CD4-positive, CD25-positive, alpha-beta regulatory T cell (primary cell): ENCODE measurements at regions not wholly inside any gene's neighbourhood (a gene's known extent, or its start where the extent isn't known, plus 50 kb on each side); places are given as distances from the start of the nearest gene placed in this dataset.
A peak's percentile ranks its signal among the peaks of the same experiment; 100 is the strongest.
"Not testable (repeated sequence)": the region's sequence is repeated elsewhere in the genome, so short reads cannot be mapped to it uniquely, and the experiment has no call there.

ENCODE experiments used
- ATAC-seq, 2 donors: fragments of 150-1000 bp; cut with Tn5 transposase; one replicate each; pipeline ENCODE4 v1.10.0; 2021; ENCODE audit warnings: low read depth in 2 of 2, moderate number of reproducible peaks in 2 of 2, moderate library complexity in 1 of 2
- DNase-seq, 3 donors: peaks; one replicate each; pipeline versions ENCODE4 v3.0.0 to v3.0.0-alpha.2; 2012 to 2022; ENCODE audit warnings: mixed read lengths in 1 of 3
- H3K27ac ChIP-seq: one replicate; pipeline ENCODE4 v1.7.0; 2013; ENCODE audit warnings: mild to moderate bottlenecking, low read length; ENCODE audit not compliant: insufficient read depth, poor library complexity, severe bottlenecking
- H3K27me3 ChIP-seq: one replicate; pipeline ENCODE4 v1.7.0; 2013; ENCODE audit warnings: low read length; ENCODE audit not compliant: control insufficient read depth, insufficient read depth
- H3K36me3 ChIP-seq: one replicate; pipeline ENCODE4 v1.7.0; 2013; ENCODE audit warnings: mild to moderate bottlenecking, low read length, moderate library complexity; ENCODE audit not compliant: control insufficient read depth, insufficient read depth
- H3K4me1 ChIP-seq: 2 replicates; pipeline ENCODE4 v1.7.0; 2013; ENCODE audit warnings: mild to moderate bottlenecking, low read length; ENCODE audit not compliant: insufficient read depth, control insufficient read depth, poor library complexity, severe bottlenecking
- H3K4me3 ChIP-seq: one replicate; pipeline ENCODE4 v1.7.0; 2013; ENCODE audit warnings: low read depth, mild to moderate bottlenecking, low read length, moderate library complexity
- H3K9me3 ChIP-seq, 2 experiments: 1 replicate in 1 of 2; 2 replicates in 1 of 2; pipeline ENCODE4 v1.7.0; 2013; ENCODE audit warnings: low read length in 2 of 2, mild to moderate bottlenecking in 1 of 2, moderate library complexity in 1 of 2; ENCODE audit not compliant: control insufficient read depth in 2 of 2
- H3K27ac Mint-ChIP-seq, 3 donors: one replicate each; pipeline ENCODE4 v1.8.0; 2020 to 2022; ENCODE audit warnings: mild to moderate bottlenecking in 3 of 3, mixed read lengths in 3 of 3, moderate library complexity in 2 of 3
- H3K27me3 Mint-ChIP-seq: one replicate; pipeline ENCODE4 v1.8.0; 2022; ENCODE audit warnings: mild to moderate bottlenecking, mixed read lengths
- H3K36me3 Mint-ChIP-seq: one replicate; pipeline ENCODE4 v1.8.0; 2020; ENCODE audit warnings: mixed read lengths
- H3K4me1 Mint-ChIP-seq, 4 donors: one replicate each; pipeline ENCODE4 v1.8.0; 2020 to 2022; ENCODE audit warnings: mixed read lengths in 4 of 4, mild to moderate bottlenecking in 1 of 4
- H3K4me3 Mint-ChIP-seq, 4 donors: one replicate each; pipeline ENCODE4 v1.8.0; 2020 to 2022; ENCODE audit warnings: mild to moderate bottlenecking in 4 of 4, mixed read lengths in 4 of 4, moderate library complexity in 3 of 4
- H3K9me3 Mint-ChIP-seq, 7 donors: one replicate each; pipeline ENCODE4 v1.8.0; 2020 to 2022; ENCODE audit warnings: mixed read lengths in 7 of 7, mild to moderate bottlenecking in 3 of 7, moderate library complexity in 2 of 7

DNA sequence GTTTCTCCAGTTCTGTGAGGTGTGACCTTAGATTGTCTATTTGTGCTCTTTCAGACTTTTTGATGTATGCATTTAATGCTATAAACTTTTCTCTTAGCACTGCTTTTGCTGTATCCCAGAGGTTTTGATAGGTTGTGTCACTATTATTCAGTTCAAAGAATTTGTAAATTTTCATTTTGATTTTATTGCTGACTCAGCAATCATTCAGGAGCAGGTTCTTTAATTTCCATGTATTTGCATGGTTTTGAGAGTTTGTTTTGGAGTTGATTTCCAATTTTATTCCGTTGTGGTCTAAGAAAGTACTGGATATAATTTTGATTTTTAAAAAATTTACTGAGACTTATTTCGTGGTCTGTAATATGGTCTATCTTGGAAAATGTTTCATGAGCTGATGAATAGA, 182.7 kb downstream of the SQOR start:
- H3K27me3 ChIP-seq, H3K27ac Mint-ChIP-seq, ATAC-seq, H3K9me3 ChIP-seq, H3K27me3 Mint-ChIP-seq, H3K36me3 ChIP-seq, H3K27ac ChIP-seq, H3K36me3 Mint-ChIP-seq, H3K4me3 Mint-ChIP-seq, H3K4me3 ChIP-seq, DNase-seq, H3K4me1 ChIP-seq, H3K4me1 Mint-ChIP-seq: not testable (repeated sequence)
- peaks cover 0 to 14% (median 6%) of the 10 kb centered on the region in 7 donors for H3K9me3 Mint-ChIP-seq

DNA sequence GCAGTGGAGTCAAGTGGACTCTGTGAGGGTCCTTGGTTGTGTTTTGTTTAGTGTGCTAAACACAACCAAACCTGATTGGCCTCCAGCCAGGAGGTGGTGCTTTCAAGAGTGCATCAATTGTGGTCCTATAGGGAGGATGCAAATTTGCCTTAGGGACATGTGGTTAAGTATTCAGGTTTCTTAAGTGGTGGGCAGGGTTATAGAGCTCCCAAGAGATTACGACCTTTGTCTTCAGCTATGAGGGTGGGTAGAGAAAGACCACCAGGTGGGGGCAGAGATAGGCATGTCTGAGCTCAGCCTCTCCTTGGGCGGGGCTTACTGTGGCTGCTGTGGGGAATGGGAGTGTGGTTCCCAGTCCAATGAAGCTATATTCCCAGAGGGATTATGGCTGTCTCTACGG, 186.6 kb downstream of the SQOR start:
- H3K36me3 ChIP-seq, result no peaks in the 10 kb centered on the region
- Mint-ChIP-seq H3K9me3 (peaks cover 0 to 7% (median 4%) of the 10 kb centered on the region in 7 donors), H3K36me3 (no peaks in the 10 kb centered on the region), H3K4me1 (no peaks in the 10 kb centered on the region), H3K27me3 (peaks cover 5% of the 10 kb centered on the region), H3K27ac (no peak overlapping the region), H3K4me3 (peak overlapping the region in 1 of 4 donors; percentile 77)
- H3K9me3 ChIP-seq, result peaks cover 0 to 2% of the 10 kb centered on the region in 2 experiments
- DNase-seq (no peak), ATAC-seq (no peak)
- no peaks in the 10 kb centered on the region for H3K4me1 ChIP-seq
- H3K4me3 ChIP-seq, result no peak overlapping the region
- H3K27me3 ChIP-seq, result no peaks in the 10 kb centered on the region
- no peak overlapping the region for H3K27ac ChIP-seq

DNA sequence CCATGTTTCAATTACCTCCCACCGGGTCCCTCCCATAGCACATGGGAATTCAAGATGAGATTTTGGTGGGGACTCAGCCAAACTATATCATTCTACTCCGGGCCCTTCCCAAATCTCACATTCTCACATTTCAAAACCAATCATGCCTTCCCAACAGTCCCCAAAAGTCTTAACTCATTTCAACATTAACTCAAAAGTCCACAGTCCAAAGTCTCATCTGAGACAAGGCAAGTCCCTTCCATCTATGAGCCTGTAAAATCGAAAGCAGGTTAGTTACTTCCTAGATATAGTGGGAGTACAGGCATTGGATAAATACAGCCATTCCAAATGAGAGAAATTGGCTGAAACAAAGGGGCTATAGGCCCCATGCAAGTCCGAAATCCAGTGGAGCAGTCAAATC, 188.1 kb downstream of the SQOR start:
- not testable (repeated sequence) for H3K9me3 Mint-ChIP-seq, H3K36me3 ChIP-seq, H3K27ac ChIP-seq, H3K27me3 ChIP-seq, H3K4me3 Mint-ChIP-seq, H3K4me1 Mint-ChIP-seq, H3K9me3 ChIP-seq, H3K36me3 Mint-ChIP-seq, H3K27ac Mint-ChIP-seq, DNase-seq, H3K4me1 ChIP-seq, H3K27me3 Mint-ChIP-seq, ATAC-seq, H3K4me3 ChIP-seq

DNA sequence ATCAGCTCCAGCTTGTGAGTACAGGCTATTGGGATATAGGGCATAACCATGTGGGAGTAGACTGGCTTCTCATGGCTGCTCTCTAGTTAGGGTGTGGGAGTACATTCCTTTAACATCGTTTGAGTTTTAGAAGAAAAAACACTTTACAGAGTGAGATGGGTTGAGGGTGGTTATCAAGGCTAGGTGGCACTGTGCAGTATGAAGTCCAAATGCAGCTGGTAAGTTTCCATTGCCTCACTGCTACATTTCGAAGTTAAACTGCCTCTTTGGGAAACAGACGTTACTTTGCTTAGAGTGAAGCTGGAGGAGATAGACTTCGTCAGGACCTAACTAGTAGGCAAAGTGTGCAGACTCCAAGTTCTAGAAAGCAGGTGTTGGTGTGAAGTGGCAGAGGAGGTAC, 192.4 kb downstream of the SQOR start:
- Mint-ChIP-seq H3K9me3 (peaks cover 0 to 4% (median 3%) of the 10 kb centered on the region in 7 donors), H3K36me3 (no peaks in the 10 kb centered on the region), H3K27ac (no peak overlapping the region), H3K4me3 (no peak overlapping the region), H3K27me3 (no peaks in the 10 kb centered on the region), H3K4me1 (no peaks in the 10 kb centered on the region)
- no peak overlapping the region for H3K27ac ChIP-seq
- peaks cover 0 to 2% of the 10 kb centered on the region in 2 experiments for H3K9me3 ChIP-seq
- no peaks in the 10 kb centered on the region for H3K4me1 ChIP-seq
- H3K36me3 ChIP-seq, result no peaks in the 10 kb centered on the region
- no peaks in the 10 kb centered on the region for H3K27me3 ChIP-seq
- ATAC-seq (no peak), DNase-seq (no peak)
- H3K4me3 ChIP-seq, result no peak overlapping the region

DNA sequence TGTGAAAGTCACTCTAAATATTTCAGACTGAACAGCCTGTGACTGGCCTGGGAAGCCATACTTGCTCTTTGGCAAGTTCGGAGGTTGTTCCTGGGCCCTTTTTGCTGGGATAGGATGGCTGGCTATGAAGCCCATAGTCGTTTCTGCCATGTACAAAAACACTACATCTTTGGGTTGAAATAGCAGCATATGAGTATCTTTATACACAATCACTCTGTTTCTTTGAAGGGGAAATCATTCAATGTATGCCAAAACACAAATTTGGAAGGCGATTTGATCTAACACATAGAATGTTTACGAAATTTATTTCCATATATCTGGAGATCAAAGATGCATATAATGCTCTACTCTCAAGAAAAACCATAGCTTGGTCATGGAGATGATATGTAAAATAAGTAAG, 192.9 kb downstream of the SQOR start:
- Mint-ChIP-seq H3K4me3 (no peak overlapping the region), H3K27me3 (no peaks in the 10 kb centered on the region), H3K9me3 (peaks cover 0 to 4% (median 3%) of the 10 kb centered on the region in 7 donors), H3K36me3 (no peaks in the 10 kb centered on the region), H3K4me1 (no peaks in the 10 kb centered on the region), H3K27ac (no peak overlapping the region)
- Histone ChIP-seq H3K36me3 (no peaks in the 10 kb centered on the region), H3K4me3 (no peak overlapping the region), H3K27ac (no peak overlapping the region), H3K27me3 (no peaks in the 10 kb centered on the region), H3K4me1 (no peaks in the 10 kb centered on the region), H3K9me3 (no peaks in the 10 kb centered on the region)
- no peak for DNase-seq
- no peak for ATAC-seq

DNA sequence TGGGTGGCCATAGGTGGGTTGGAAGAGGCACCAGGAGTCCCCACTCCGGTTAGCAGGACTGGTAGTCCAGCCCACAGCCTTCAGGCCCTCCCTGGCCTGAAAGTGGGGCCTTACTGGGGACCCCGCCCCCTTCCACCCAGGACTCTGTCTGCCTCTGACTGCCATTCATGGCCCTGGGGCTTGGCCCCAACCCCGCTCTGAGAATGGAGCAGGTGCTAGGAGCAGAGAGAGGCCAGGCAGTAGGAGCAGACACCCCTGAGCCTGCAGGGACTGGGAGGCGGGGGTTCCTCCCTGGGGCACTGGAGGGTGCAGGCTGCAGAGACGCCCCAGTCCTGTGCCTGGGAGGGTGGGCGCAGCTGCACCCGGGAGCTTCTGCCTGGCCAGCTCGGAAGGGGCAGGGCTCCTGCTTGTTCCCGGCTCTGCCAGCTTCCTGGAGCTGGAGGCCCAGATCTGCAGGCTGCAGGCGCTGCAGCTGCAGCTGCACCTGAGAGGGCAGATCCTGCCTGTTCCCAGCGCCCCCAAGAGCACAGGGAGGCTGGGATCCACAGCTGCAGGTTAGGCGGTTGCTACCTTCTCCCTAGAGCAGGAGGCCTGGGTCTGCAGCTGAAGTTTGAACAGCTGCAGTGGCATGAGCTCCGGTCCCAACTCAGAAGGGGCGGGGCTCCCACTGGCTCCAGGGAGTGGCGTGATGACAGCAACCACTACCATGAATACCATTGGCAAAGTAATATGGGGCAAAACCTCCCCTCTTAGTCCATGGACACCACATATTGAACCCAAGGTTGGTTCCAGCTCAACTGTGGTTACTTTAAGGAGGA, 194.7 kb downstream of the SQOR start:
- no peaks in the 10 kb centered on the region for H3K36me3 ChIP-seq
- Mint-ChIP-seq H3K4me3 (no peak overlapping the region), H3K27me3 (no peaks in the 10 kb centered on the region), H3K9me3 (peaks cover 0 to 4% (median 2%) of the 10 kb centered on the region in 7 donors), H3K27ac (no peak overlapping the region), H3K36me3 (no peaks in the 10 kb centered on the region), H3K4me1 (no peaks in the 10 kb centered on the region)
- ATAC-seq, result no peak
- no peaks in the 10 kb centered on the region for H3K27me3 ChIP-seq
- no peak overlapping the region for H3K4me3 ChIP-seq
- no peaks in the 10 kb centered on the region for H3K4me1 ChIP-seq
- no peaks in the 10 kb centered on the region for H3K9me3 ChIP-seq
- H3K27ac ChIP-seq, result no peak overlapping the region
- no peak for DNase-seq

DNA sequence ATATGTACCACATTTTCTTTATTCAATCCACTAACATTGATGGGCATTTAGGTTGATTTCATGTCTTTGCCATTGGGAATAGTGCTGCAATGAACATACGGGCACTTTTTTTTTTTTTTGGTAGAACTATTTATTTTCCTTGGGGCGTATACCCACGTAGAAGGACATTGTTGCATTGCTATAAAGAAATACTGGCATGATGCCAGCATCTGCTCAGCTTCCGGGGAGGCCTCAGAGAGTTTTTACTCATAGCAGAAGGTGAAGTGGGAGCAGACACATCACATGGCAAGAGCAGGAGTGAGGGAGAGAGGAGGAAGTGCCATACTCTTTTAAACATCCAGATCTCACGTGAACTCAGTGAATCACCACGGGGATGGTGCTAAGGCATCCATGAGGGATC, 197.0 kb downstream of the SQOR start:
- H3K9me3 ChIP-seq, result no peaks in the 10 kb centered on the region
- ATAC-seq, result no peak
- H3K27me3 Mint-ChIP-seq, result no peaks in the 10 kb centered on the region
- peak overlapping the region in 1 of 3 donors; percentile 16 for H3K27ac Mint-ChIP-seq
- peaks cover 0 to 4% (median 0%) of the 10 kb centered on the region in 7 donors for H3K9me3 Mint-ChIP-seq
- H3K36me3 Mint-ChIP-seq, result no peaks in the 10 kb centered on the region
- no peak overlapping the region for H3K27ac ChIP-seq
- no peak for DNase-seq
- H3K4me3 Mint-ChIP-seq, result no peak overlapping the region
- no peaks in the 10 kb centered on the region for H3K36me3 ChIP-seq
- H3K27me3 ChIP-seq, result no peaks in the 10 kb centered on the region
- H3K4me1 Mint-ChIP-seq, result no peaks in the 10 kb centered on the region
- no peak overlapping the region for H3K4me3 ChIP-seq
- no peaks in the 10 kb centered on the region for H3K4me1 ChIP-seq

DNA sequence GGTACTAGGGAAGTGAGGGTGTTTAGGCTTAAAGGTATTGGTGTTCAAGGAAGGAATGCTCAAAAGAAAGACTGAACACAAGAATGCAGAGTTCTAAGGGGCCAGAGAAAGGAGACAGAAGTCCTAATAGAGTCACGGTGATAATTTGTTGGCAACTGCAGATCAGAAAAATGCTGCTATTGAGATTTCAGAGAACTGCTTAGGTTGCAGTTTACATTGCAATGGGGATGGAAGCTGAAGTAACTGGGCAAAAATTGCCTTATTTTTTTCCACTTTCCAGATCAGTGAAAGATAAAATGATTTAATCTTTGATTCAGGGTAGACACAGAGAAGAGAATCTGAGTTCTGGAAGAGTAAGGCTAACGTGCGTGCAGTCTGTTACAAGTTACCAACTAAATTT, 199.8 kb downstream of the SQOR start:
- H3K27me3 ChIP-seq, result no peaks in the 10 kb centered on the region
- H3K27ac ChIP-seq, result no peak overlapping the region
- H3K4me3 Mint-ChIP-seq, result no peak overlapping the region
- DNase-seq (no peak), ATAC-seq (no peak)
- no peaks in the 10 kb centered on the region for H3K4me1 Mint-ChIP-seq
- H3K4me3 ChIP-seq, result no peak overlapping the region
- no peaks in the 10 kb centered on the region for H3K36me3 ChIP-seq
- H3K27ac Mint-ChIP-seq, result no peak overlapping the region
- H3K9me3 Mint-ChIP-seq, result peaks cover 0 to 4% (median 0%) of the 10 kb centered on the region in 7 donors
- H3K27me3 Mint-ChIP-seq, result no peaks in the 10 kb centered on the region
- no peaks in the 10 kb centered on the region for H3K9me3 ChIP-seq
- H3K4me1 ChIP-seq, result no peaks in the 10 kb centered on the region
- no peaks in the 10 kb centered on the region for H3K36me3 Mint-ChIP-seq
